Chondrocyte (in vitro differentiated cells): ENCODE measurements at regions not wholly inside any gene's neighbourhood (a gene's known extent, or its start where the extent isn't known, plus 50 kb on each side); places are given as distances from the start of the nearest gene placed in this dataset.

Experiments
- DNase-seq: peaks from one replicate; pipeline ENCODE4 v3.0.0; 2021; ENCODE audit warnings: mixed read lengths, low spot score
- H3K27ac Mint-ChIP-seq: one replicate; pipeline ENCODE4 v1.8.0; 2021; ENCODE audit warnings: mild to moderate bottlenecking, moderate library complexity, mixed read lengths; ENCODE audit not compliant: unreplicated experiment
- H3K27me3 Mint-ChIP-seq: 2 replicates; pipeline ENCODE4 v1.8.0; 2021; ENCODE audit warnings: low read depth, mixed read lengths
- H3K36me3 Mint-ChIP-seq: 2 replicates; pipeline ENCODE4 v1.8.0; 2021; ENCODE audit warnings: low read depth, mixed read lengths
- H3K4me1 Mint-ChIP-seq: 2 replicates; pipeline ENCODE4 v1.8.0; 2021; ENCODE audit warnings: low read depth, mild to moderate bottlenecking, mixed read lengths
- H3K4me3 Mint-ChIP-seq: one replicate; pipeline ENCODE4 v1.8.0; 2021; ENCODE audit warnings: mild to moderate bottlenecking, moderate library complexity, mixed read lengths; ENCODE audit not compliant: unreplicated experiment
- H3K9me3 Mint-ChIP-seq: 2 replicates; pipeline ENCODE4 v1.8.0; 2021; ENCODE audit warnings: low read depth, mixed read lengths
- CTCF ChIP-seq: fragments of 200-600 bp; sonication (generic); IDR thresholded peaks from 2 replicates; pipeline ENCODE4 v1.5.0; 2021; ENCODE audit warnings: antibody characterized with exemption, mild to moderate bottlenecking, moderate library complexity

DNA sequence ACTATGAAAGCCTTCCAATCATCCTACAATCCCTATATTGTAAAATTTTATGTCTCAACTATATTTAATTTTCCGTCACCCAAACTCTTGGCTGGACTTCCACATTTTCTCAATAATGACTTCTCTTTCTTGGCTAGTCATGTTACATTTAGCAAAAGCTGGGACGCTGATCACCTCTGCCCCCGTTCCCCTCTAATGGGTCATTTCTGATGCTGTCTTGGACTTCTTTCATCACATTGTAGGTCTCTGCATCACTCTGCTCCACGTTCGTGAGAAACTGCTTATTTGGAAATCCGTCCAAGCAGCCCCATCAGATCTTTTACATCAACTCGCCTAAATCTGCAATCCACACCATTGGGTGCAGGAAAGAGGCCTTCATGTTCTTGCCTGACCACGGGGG is 203.8 kb downstream of the MYLK4 start:
- peaks cover 7% of the 10 kb centered on the region for H3K9me3 Mint-ChIP-seq
- DNase-seq, result no peak
- no peaks in the 10 kb centered on the region for H3K27me3 Mint-ChIP-seq
- H3K36me3 Mint-ChIP-seq, result peaks cover 1% of the 10 kb centered on the region
- no peak for TF ChIP-seq CTCF
- no peaks in the 10 kb centered on the region for H3K4me1 Mint-ChIP-seq
- no peak overlapping the region for H3K27ac Mint-ChIP-seq
- H3K4me3 Mint-ChIP-seq, result no peak overlapping the region

DNA sequence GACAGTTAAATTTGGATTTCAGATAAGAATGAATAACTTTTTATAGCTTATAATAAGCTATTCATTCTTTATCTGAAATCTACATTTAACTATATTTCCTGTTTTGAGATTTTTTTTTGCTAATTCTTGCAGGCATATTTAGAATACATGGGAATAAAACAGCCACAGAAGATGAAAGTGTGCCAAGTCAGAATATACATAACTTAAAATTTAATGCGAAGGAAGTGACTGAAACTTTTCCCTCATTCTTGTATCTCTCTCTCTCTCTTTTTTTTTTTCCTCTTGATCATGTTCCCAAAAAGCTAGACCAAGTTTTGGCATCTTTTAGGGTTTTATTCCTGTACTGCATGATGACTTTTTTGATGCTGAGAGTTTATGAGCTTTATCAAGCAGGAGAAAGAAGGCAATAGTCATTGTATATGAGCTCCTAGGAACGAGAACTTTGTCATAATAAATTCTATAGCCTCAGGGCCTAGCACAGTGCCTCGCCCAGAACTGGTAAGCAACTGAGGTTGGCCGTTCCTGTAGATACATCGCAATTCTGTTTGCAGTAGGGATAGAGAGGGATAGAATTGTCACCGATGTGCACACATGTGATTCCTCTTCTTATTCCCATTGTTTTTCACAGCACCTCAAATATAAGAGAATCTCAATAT is 205.2 kb downstream of the MYLK4 start:
- H3K4me3 Mint-ChIP-seq, result no peak overlapping the region
- no peak for TF ChIP-seq CTCF
- peaks cover 1% of the 10 kb centered on the region for H3K36me3 Mint-ChIP-seq
- H3K27me3 Mint-ChIP-seq, result no peaks in the 10 kb centered on the region
- H3K27ac Mint-ChIP-seq, result no peak overlapping the region
- H3K9me3 Mint-ChIP-seq, result peaks cover 7% of the 10 kb centered on the region
- H3K4me1 Mint-ChIP-seq, result no peaks in the 10 kb centered on the region
- no peak for DNase-seq

DNA sequence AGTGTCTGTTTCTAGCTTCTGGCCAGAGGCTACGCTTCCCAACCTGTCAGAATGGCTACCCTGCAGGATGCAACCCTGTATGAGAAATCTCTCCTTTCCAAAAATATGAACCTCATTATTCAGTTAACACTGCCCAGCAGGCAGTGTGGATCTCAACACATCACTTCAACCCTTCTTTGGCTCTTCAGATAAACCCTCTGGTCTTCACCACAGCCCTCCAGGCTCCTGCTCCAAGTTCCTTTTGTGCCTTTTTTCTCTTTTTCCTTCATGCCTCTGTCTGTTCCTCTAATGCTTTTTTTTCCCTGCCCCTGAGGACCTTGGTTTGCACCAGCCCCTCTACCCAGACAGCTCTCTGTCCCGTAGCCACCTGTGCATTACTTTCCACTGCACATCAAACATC is 207.4 kb downstream of the MYLK4 start:
- Mint-ChIP-seq H3K4me1 (no peaks in the 10 kb centered on the region), H3K27me3 (no peaks in the 10 kb centered on the region), H3K9me3 (peaks cover 3% of the 10 kb centered on the region), H3K4me3 (no peak overlapping the region), H3K36me3 (peaks cover 1% of the 10 kb centered on the region), H3K27ac (peak overlapping the region; percentile 1)
- TF ChIP-seq CTCF, result no peak
- DNase-seq, result no peak

- no peak for DNase-seq
- Mint-ChIP-seq H3K4me1 (no peaks in the 10 kb centered on the region), H3K36me3 (peaks cover 1% of the 10 kb centered on the region), H3K27ac (no peak overlapping the region), H3K27me3 (no peaks in the 10 kb centered on the region), H3K4me3 (no peak overlapping the region), H3K9me3 (no peaks in the 10 kb centered on the region)
- TF ChIP-seq CTCF, result no peak
Observed at GRCh38 chr6:2542858-2543218, 207.9 kb downstream of the MYLK4 start.

- Mint-ChIP-seq H3K4me1 (no peaks in the 10 kb centered on the region), H3K27ac (no peak overlapping the region), H3K4me3 (no peak overlapping the region), H3K36me3 (peaks cover 1% of the 10 kb centered on the region), H3K27me3 (no peaks in the 10 kb centered on the region), H3K9me3 (no peaks in the 10 kb centered on the region)
- no peak for TF ChIP-seq CTCF
- DNase-seq, result no peak
Observed at GRCh38 chr6:2542101-2542857, 208.4 kb downstream of the MYLK4 start.
